Liver (tissue), 7 donors: ENCODE measurements at regions not wholly inside any gene's neighbourhood (a gene's known extent, or its start where the extent isn't known, plus 50 kb on each side); places are given as distances from the start of the nearest gene placed in this dataset.

Source experiments
- DNase-seq: peaks from one replicate; pipeline ENCODE4 v3.0.0-alpha.2; 2017; ENCODE audit warnings: low spot score
- H3K27ac ChIP-seq, 2 donors: one replicate each; pipeline ENCODE4 v1.7.0; 2013; ENCODE audit warnings: inconsistent platforms in 2 of 2, low read length in 2 of 2, control low read depth in 1 of 2, low read depth in 1 of 2, mild to moderate bottlenecking in 1 of 2
- H3K27me3 ChIP-seq, 4 donors: one replicate each; pipeline versions ENCODE4 v1.6.1 to v1.7.0; 2013; ENCODE audit warnings: low read length in 3 of 4, inconsistent platforms in 1 of 4, mild to moderate bottlenecking in 1 of 4, moderate library complexity in 1 of 4; ENCODE audit not compliant: control insufficient read depth in 4 of 4, insufficient read depth in 4 of 4
- H3K36me3 ChIP-seq, 4 donors: one replicate each; pipeline versions ENCODE4 v1.6.1 to v1.7.0; 2013; ENCODE audit warnings: low read length in 3 of 4, mild to moderate bottlenecking in 3 of 4, low read depth in 1 of 4, moderate library complexity in 1 of 4; ENCODE audit not compliant: control insufficient read depth in 4 of 4, insufficient read depth in 3 of 4
- H3K4me1 ChIP-seq, 4 donors: one replicate each; pipeline versions ENCODE4 v1.6.1 to v1.7.0; 2013; ENCODE audit warnings: low read length in 3 of 4, mild to moderate bottlenecking in 3 of 4, moderate library complexity in 1 of 4; ENCODE audit not compliant: control insufficient read depth in 4 of 4, insufficient read depth in 4 of 4
- H3K4me3 ChIP-seq, 3 donors: one replicate each; pipeline versions ENCODE4 v1.6.1 to v1.7.0; 2013; ENCODE audit warnings: low read length in 3 of 3, control low read depth in 1 of 3, low read depth in 1 of 3, mild to moderate bottlenecking in 1 of 3
- H3K9ac ChIP-seq, 2 donors: one replicate each; pipeline ENCODE4 v1.7.0; 2013; ENCODE audit warnings: low read length in 2 of 2, mild to moderate bottlenecking in 2 of 2, moderate library complexity in 2 of 2, control low read depth in 1 of 2, low read depth in 1 of 2
- H3K9me3 ChIP-seq, 4 donors: one replicate each; pipeline versions ENCODE4 v1.6.1 to v1.7.0; 2013; ENCODE audit warnings: low read length in 3 of 4; ENCODE audit not compliant: control insufficient read depth in 4 of 4
- ATF3 ChIP-seq: IDR thresholded peaks from 2 replicates; pipeline ENCODE4 v1.6.1; 2016; ENCODE audit warnings: antibody characterized with exemption
- EGR1 ChIP-seq, 2 donors: IDR thresholded peaks; 2 replicates each; pipeline ENCODE4 v1.6.1; 2016 to 2018; ENCODE audit warnings: antibody characterized with exemption in 2 of 2, low read depth in 2 of 2
- FOXA1 ChIP-seq: IDR thresholded peaks from 2 replicates; pipeline ENCODE4 v1.6.1; 2016; ENCODE audit warnings: antibody characterized with exemption
- FOXA2 ChIP-seq: IDR thresholded peaks from 2 replicates; pipeline ENCODE4 v1.6.1; 2016; ENCODE audit warnings: antibody characterized with exemption
- GABPA ChIP-seq, 2 donors: IDR thresholded peaks in 1 of 2; conservative IDR thresholded peaks in 1 of 2; 2 replicates each; pipeline ENCODE4 v1.6.1; 2016; ENCODE audit warnings: antibody characterized with exemption in 2 of 2, mild to moderate bottlenecking in 1 of 2, moderate library complexity in 1 of 2
- HNF4A ChIP-seq, 2 donors: conservative IDR thresholded peaks; 2 replicates each; pipeline ENCODE4 v1.6.1; 2016; ENCODE audit warnings: antibody characterized with exemption in 2 of 2, mild to moderate bottlenecking in 2 of 2
- HNF4G ChIP-seq: IDR thresholded peaks from 2 replicates; pipeline ENCODE4 v1.6.1; 2016; ENCODE audit warnings: antibody characterized with exemption
- JUND ChIP-seq, 2 donors: IDR thresholded peaks; 2 replicates each; pipeline ENCODE4 v1.6.1; 2016; ENCODE audit warnings: antibody characterized with exemption in 2 of 2
- MAX ChIP-seq: IDR thresholded peaks from 2 replicates; pipeline ENCODE4 v1.6.1; 2016; ENCODE audit warnings: antibody characterized with exemption
- NR2F2 ChIP-seq: IDR thresholded peaks from 2 replicates; pipeline ENCODE4 v1.6.1; 2016; ENCODE audit warnings: antibody characterized with exemption
- REST ChIP-seq: IDR thresholded peaks from 2 replicates; pipeline ENCODE4 v1.6.1; 2016; ENCODE audit warnings: antibody characterized with exemption, mild to moderate bottlenecking
- RXRA ChIP-seq, 2 donors: IDR thresholded peaks; 2 replicates each; pipeline ENCODE4 v1.6.1; 2017 to 2018; ENCODE audit warnings: antibody characterized with exemption in 2 of 2, mild to moderate bottlenecking in 1 of 2
- SP1 ChIP-seq: IDR thresholded peaks from 2 replicates; pipeline ENCODE4 v1.6.1; 2018; ENCODE audit warnings: antibody characterized with exemption, mild to moderate bottlenecking
- TAF1 ChIP-seq: conservative IDR thresholded peaks from 2 replicates; pipeline ENCODE4 v1.6.1; 2016; ENCODE audit warnings: antibody characterized with exemption, mild to moderate bottlenecking
- YY1 ChIP-seq: IDR thresholded peaks from 2 replicates; pipeline ENCODE4 v1.6.1; 2016; ENCODE audit warnings: antibody characterized with exemption, mild to moderate bottlenecking
- ZBTB33 ChIP-seq: IDR thresholded peaks from 2 replicates; pipeline ENCODE4 v1.6.1; 2016; ENCODE audit warnings: antibody characterized with exemption
- WGBS: extraction: QIAGEN DNeasy Blood & Tissue Kit; methylation state at CpG from one replicate; pipeline ENCODE4 v1.1.7; 2013; 5-methylcytosine and 5-hydroxymethylcytosine counted together
- donor health status: healthy.
- donor health status: healthy.
- donor health status: healthy.
- donor health status: healthy.

GRCh38 chr12:125518074-125518473 is 452.8 kb downstream of the AACS start:
- Histone ChIP-seq H3K27me3 (peaks cover 0 to 2% (median 0%) of the 10 kb centered on the region in 4 donors), H3K36me3 (no peaks in the 10 kb centered on the region), H3K9me3 (peaks cover 0 to 3% (median 2%) of the 10 kb centered on the region in 4 donors), H3K4me1 (no peaks in the 10 kb centered on the region), H3K4me3 (no peak overlapping the region), H3K27ac (no peak overlapping the region), H3K9ac (no peak overlapping the region)
- 18% methylated on average over 2 of the region's 2 CpGs for WGBS
- no peak for DNase-seq
- TF ChIP-seq SP1: no peak
- no peak for TF ChIP-seq EGR1 (IDR thresholded peaks at IDR 0.05; ENCODE audit: low read depth in 2 of 2)
- no peak for TF ChIP-seq RXRA (IDR thresholded peaks at IDR 0.05)
- peak; percentile 92 for TF ChIP-seq REST
- no peak for TF ChIP-seq TAF1
- no peak for TF ChIP-seq ZBTB33

GRCh38 chr12:125519026-125519651 is 453.9 kb downstream of the AACS start:
- Histone ChIP-seq H3K4me3 (no peak overlapping the region), H3K27me3 (peaks cover 0 to 2% (median 0%) of the 10 kb centered on the region in 4 donors), H3K9ac (no peak overlapping the region), H3K27ac (no peak overlapping the region), H3K36me3 (no peaks in the 10 kb centered on the region), H3K4me1 (no peaks in the 10 kb centered on the region), H3K9me3 (peaks cover 0 to 7% (median 2%) of the 10 kb centered on the region in 4 donors)
- 68% methylated on average over 15 of the region's 15 CpGs for WGBS
- TF ChIP-seq ZBTB33 (no peak), ATF3 (no peak), TAF1 (no peak), EGR1 (IDR thresholded peaks at IDR 0.05; ENCODE audit: low read depth in 2 of 2) (no peak), JUND (IDR thresholded peaks at IDR 0.05) (no peak), MAX (no peak), GABPA (IDR thresholded peaks at IDR 0.05 in 1 of 2, conservative IDR thresholded peaks at IDR 0.05 in 1 of 2) (no peak), SP1 (no peak), REST (no peak), YY1 (no peak), HNF4A (conservative IDR thresholded peaks at IDR 0.05) (no peak), RXRA (IDR thresholded peaks at IDR 0.05) (no peak), HNF4G (no peak), FOXA2 (no peak), NR2F2 (no peak), FOXA1 (no peak)
- no peak for DNase-seq
